GM12878 (cell line): ENCODE measurements at regions not wholly inside any gene's neighbourhood (a gene's known extent, or its start where the extent isn't known, plus 50 kb on each side); places are given as distances from the start of the nearest gene placed in this dataset.

Source experiments
- ATAC-seq: fragments of 200-7000 bp; cut with Tn5 transposase; 3 replicates; pipeline ENCODE4 v1.9.1; 2020; ENCODE audit warnings: mild to moderate bottlenecking, moderate library complexity
- BruUV-seq: library from RNA; stranded (reverse); fragments of 400-500 nt; replicated peaks from 2 replicates; lab custom pipeline; 2021; lab: Mats Ljungman, UMichigan
- CTCF ChIA-PET: fragments of 300-600 bp; sonication (Branson Sonifier 250); formaldehyde crosslinking; extraction: SDS; loops from one replicate; lab custom pipeline; 2021; ENCODE audit warnings: inconsistent platforms; lab: Yijun Ruan, JAX
- POLR2A ChIA-PET: fragments of 350-600 bp; formaldehyde crosslinking; extraction: SDS; loops from one replicate; lab custom pipeline; 2021; ENCODE audit warnings: inconsistent platforms; lab: Charles Lee
- RAD21 ChIA-PET: fragments of 300-600 bp; sonication (Branson Sonifier 250); formaldehyde crosslinking; loops from one replicate; lab custom pipeline; 2023; ENCODE audit warnings: antibody characterized with exemption; ENCODE audit not compliant: unreplicated experiment; lab: Charles Lee
- SMC1A ChIA-PET: fragments of 300-600 bp; sonication (Branson Sonifier 250); formaldehyde crosslinking; loops from one replicate; lab custom pipeline; 2023; ENCODE audit not compliant: unreplicated experiment, uncharacterized antibody; lab: Charles Lee
- DNase-seq: peaks from one replicate; pipeline ENCODE4 v3.0.0-alpha.2; 2011; ENCODE audit warnings: low read depth, low spot score
- FAIRE-seq: peaks from 3 replicates; lab custom pipeline; 2011; peaks lifted over from hg19 to GRCh38; lab: Jason Lieb, UNC
- H2AFZ ChIP-seq: 2 replicates; pipeline ENCODE4 v1.6.0; 2011; ENCODE audit warnings: low read depth, low read length, control low read depth; ENCODE audit not compliant: control insufficient read depth
- H3K27ac ChIP-seq: 2 replicates; pipeline ENCODE4 v1.5.1; 2011; ENCODE audit warnings: control low read depth; ENCODE audit not compliant: control insufficient read depth, insufficient read depth
- H3K27me3 ChIP-seq, 2 experiments: replicated peaks in 1 of 2; 2 replicates each; pipeline versions ENCODE4 v1.6.0 to v1.6.1; 2011; ENCODE audit warnings: low read length in 1 of 2; ENCODE audit not compliant: control insufficient read depth in 2 of 2, insufficient read depth in 2 of 2
- H3K36me3 ChIP-seq, 2 experiments: 2 replicates each; pipeline ENCODE4 v1.5.1; 2011; ENCODE audit warnings: low read length in 1 of 2; ENCODE audit not compliant: control insufficient read depth in 2 of 2, insufficient read depth in 2 of 2
- H3K4me1 ChIP-seq: 2 replicates; pipeline ENCODE4 v1.6.1; 2011; ENCODE audit warnings: mild to moderate bottlenecking, low read length, moderate library complexity, mixed read lengths; ENCODE audit not compliant: control insufficient read depth, insufficient read depth
- H3K4me2 ChIP-seq: 2 replicates; pipeline ENCODE4 v1.6.0; 2011; ENCODE audit warnings: control low read depth; ENCODE audit not compliant: control insufficient read depth, insufficient read depth
- H3K4me3 ChIP-seq: fragments of 200-600 bp; sonication (generic); 2 replicates; pipeline ENCODE4 v1.5.1; 2016
- H3K79me2 ChIP-seq: 2 replicates; pipeline ENCODE4 v1.6.0; 2011; ENCODE audit warnings: low read length; ENCODE audit not compliant: control insufficient read depth, insufficient read depth
- H3K9ac ChIP-seq: 2 replicates; pipeline ENCODE4 v1.8.0; 2011; ENCODE audit warnings: low read length, control low read depth, mixed read lengths; ENCODE audit not compliant: control insufficient read depth, insufficient read depth
- H3K9me3 ChIP-seq: replicated peaks from 3 replicates; pipeline ENCODE4 v1.5.1; 2011; ENCODE audit warnings: mild to moderate bottlenecking, low read length; ENCODE audit not compliant: control insufficient read depth, insufficient read depth
- H4K20me1 ChIP-seq: 2 replicates; pipeline ENCODE4 v1.6.0; 2011; ENCODE audit not compliant: control insufficient read depth, insufficient read depth
- BHLHE40 ChIP-seq, 2 experiments: fragments of 450-650 bp in 1 of 2; IDR thresholded peaks; 2 replicates each; pipeline ENCODE4 v1.6.1; 2011 to 2017; ENCODE audit warnings: low read depth in 2 of 2, borderline replicate concordance in 1 of 2, improper control_type of control experiment in 1 of 2, low read length in 1 of 2, mild to moderate bottlenecking in 1 of 2
- CBFB ChIP-seq: IDR thresholded peaks from 2 replicates; pipeline ENCODE4 v1.6.1; 2016; ENCODE audit warnings: antibody characterized with exemption, low read depth
- E2F4 ChIP-seq: IDR thresholded peaks from 2 replicates; pipeline ENCODE4 v1.6.1; 2012; ENCODE audit warnings: low read depth, low read length, improper control_type of control experiment
- FOXK2 ChIP-seq: fragments of 450-650 bp; IDR thresholded peaks from 2 replicates; pipeline ENCODE4 v1.6.1; 2017; ENCODE audit warnings: mild to moderate bottlenecking, moderate library complexity
- JUND ChIP-seq: IDR thresholded peaks from 2 replicates; pipeline ENCODE4 v1.6.1; 2012; ENCODE audit warnings: low read depth, mild to moderate bottlenecking, low read length, improper control_type of control experiment, moderate library complexity
- KDM1A ChIP-seq: fragments of 200-600 bp; sonication (generic); IDR thresholded peaks from 2 replicates; pipeline ENCODE4 v1.6.1; 2016; ENCODE audit warnings: borderline replicate concordance
- MEF2A ChIP-seq: IDR thresholded peaks from 2 replicates; pipeline ENCODE4 v1.6.1; 2011; ENCODE audit warnings: low read depth, mild to moderate bottlenecking, low read length, moderate library complexity; ENCODE audit not compliant: insufficient read depth
- MTA2 ChIP-seq: fragments of 450-650 bp; IDR thresholded peaks from 2 replicates; pipeline ENCODE4 v1.6.1; 2016; ENCODE audit warnings: low read depth, mild to moderate bottlenecking, moderate library complexity
- NBN ChIP-seq: fragments of 450-650 bp; IDR thresholded peaks from 2 replicates; pipeline ENCODE4 v1.6.1; 2016
- NRF1 ChIP-seq: conservative IDR thresholded peaks from 2 replicates; pipeline ENCODE4 v1.6.1; 2011; ENCODE audit warnings: mild to moderate bottlenecking, low read depth, low read length, improper control_type of control experiment
- PML ChIP-seq: IDR thresholded peaks from 2 replicates; pipeline ENCODE4 v1.6.1; 2012; ENCODE audit warnings: low read length, inconsistent platforms
- RB1 ChIP-seq: fragments of 450-650 bp; formaldehyde crosslinking; IDR thresholded peaks from 2 replicates; pipeline ENCODE4 v1.6.1; 2017; ENCODE audit warnings: mild to moderate bottlenecking, borderline replicate concordance
- SIX5 ChIP-seq: IDR thresholded peaks from 2 replicates; pipeline ENCODE4 v1.6.1; 2011; ENCODE audit warnings: mild to moderate bottlenecking, low read depth, low read length, moderate library complexity; ENCODE audit not compliant: severe bottlenecking
- SMAD5 ChIP-seq: IDR thresholded peaks from 2 replicates; pipeline ENCODE4 v1.6.1; 2016; ENCODE audit warnings: antibody characterized with exemption, low read depth
- SP1 ChIP-seq: IDR thresholded peaks from one replicate; pipeline ENCODE4 v1.6.1; 2011; ENCODE audit warnings: low read depth, low read length
- SPI1 ChIP-seq: IDR thresholded peaks from 2 replicates; pipeline ENCODE4 v1.6.1; 2011; ENCODE audit warnings: low read depth, mild to moderate bottlenecking, low read length, moderate library complexity, borderline replicate concordance; ENCODE audit not compliant: insufficient read depth
- SREBF2 ChIP-seq: IDR thresholded peaks from 2 replicates; pipeline ENCODE4 v1.6.1; 2012; ENCODE audit warnings: mild to moderate bottlenecking, low read length
- TAF1 ChIP-seq: IDR thresholded peaks from 2 replicates; pipeline ENCODE4 v1.6.1; 2011; ENCODE audit warnings: mild to moderate bottlenecking, low read depth, low read length, borderline replicate concordance
- ZNF622 ChIP-seq: fragments of 450-650 bp; IDR thresholded peaks from 2 replicates; pipeline ENCODE4 v1.6.1; 2017; ENCODE audit warnings: mild to moderate bottlenecking, inconsistent platforms
- WGBS: methylation state at CpG from one replicate; pipeline ENCODE4 v1.1.6; 2016; ENCODE audit warnings: low lambda C conversion rate; ENCODE audit not compliant: insufficient replicate concordance, insufficient coverage; ENCODE audit errors: missing lambda C conversion rate; 5-methylcytosine and 5-hydroxymethylcytosine counted together
- in situ Hi-C: fragments of 300-500 bp; cut with MboI; formaldehyde crosslinking; loops from 9 replicates; pipeline ENCODE4 v1.14.3; 2018; ENCODE audit warnings: mixed read lengths
- intact Hi-C: fragments of 100-400 bp; cut with micrococcal nuclease; formaldehyde crosslinking; loops from one replicate; pipeline ENCODE4 v1.14.2; 2022; ENCODE audit not compliant: unreplicated experiment
- TF ChIP-seq, protein P1 (sequence below): fragments of 450-650 bp; IDR thresholded peaks from 2 replicates; pipeline ENCODE4 v1.6.1; 2017; ENCODE audit warnings: antibody characterized with exemption, mild to moderate bottlenecking, moderate library complexity
- TF ChIP-seq, protein P2 (sequence below): fragments of 450-650 bp; IDR thresholded peaks from 2 replicates; pipeline ENCODE4 v1.6.1; 2016; ENCODE audit warnings: mild to moderate bottlenecking

- TF ChIP-seq MTA2 (no peak), SPI1 (no peak), SMAD5 (no peak), FOXK2 (no peak), CBFB (no peak), NRF1 (no peak), NBN (no peak)
Observed at GRCh38 chr13:21934284-21934683, 263.4 kb downstream of the FGF9 start (continued).

DNA sequence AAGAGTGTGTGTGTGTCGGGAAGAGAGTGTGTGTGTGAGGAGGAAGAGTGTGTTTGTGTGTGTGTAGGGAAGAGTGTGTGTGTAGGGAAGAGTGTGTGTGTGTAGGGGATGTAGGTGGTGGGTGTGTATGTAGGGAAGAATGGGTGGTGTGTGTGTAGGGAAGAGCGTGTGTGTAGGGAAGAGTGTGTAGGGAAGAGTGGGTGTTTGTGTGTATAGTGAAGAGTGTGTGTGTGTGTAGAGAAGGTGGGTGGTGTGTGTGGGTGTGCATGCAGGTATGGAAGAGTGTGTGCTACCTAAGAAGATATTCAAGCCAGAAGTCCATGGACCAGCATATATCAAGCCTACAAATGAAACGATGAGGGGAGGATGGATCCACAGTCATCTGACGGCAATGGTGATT, 265.8 kb downstream of the FGF9 start:
- Histone ChIP-seq H3K79me2 (no peaks in the 10 kb centered on the region), H3K9ac (no peak overlapping the region), H3K36me3 (no peaks in the 10 kb centered on the region), H3K4me1 (no peaks in the 10 kb centered on the region), H3K27me3 (no peaks in the 10 kb centered on the region), H4K20me1 (no peaks in the 10 kb centered on the region), H3K4me3 (no peak overlapping the region), H3K27ac (no peak overlapping the region), H3K9me3 (no peaks in the 10 kb centered on the region), H2AFZ (no peak overlapping the region), H3K4me2 (no peak overlapping the region)
- intact Hi-C loops (no loop called here), in situ Hi-C loops (no loop called here)
- 21% methylated on average over 4 of the region's 4 CpGs for WGBS
- DNase-seq (no peak), ATAC-seq (no peak), FAIRE-seq (no peak)
- ChIA-PET POLR2A (no interaction called here), SMC1A (no interaction called here), CTCF (no interaction called here), RAD21 (no interaction called here)
- BruUV-seq = no TSS peak
- TF ChIP-seq, protein P1, sequence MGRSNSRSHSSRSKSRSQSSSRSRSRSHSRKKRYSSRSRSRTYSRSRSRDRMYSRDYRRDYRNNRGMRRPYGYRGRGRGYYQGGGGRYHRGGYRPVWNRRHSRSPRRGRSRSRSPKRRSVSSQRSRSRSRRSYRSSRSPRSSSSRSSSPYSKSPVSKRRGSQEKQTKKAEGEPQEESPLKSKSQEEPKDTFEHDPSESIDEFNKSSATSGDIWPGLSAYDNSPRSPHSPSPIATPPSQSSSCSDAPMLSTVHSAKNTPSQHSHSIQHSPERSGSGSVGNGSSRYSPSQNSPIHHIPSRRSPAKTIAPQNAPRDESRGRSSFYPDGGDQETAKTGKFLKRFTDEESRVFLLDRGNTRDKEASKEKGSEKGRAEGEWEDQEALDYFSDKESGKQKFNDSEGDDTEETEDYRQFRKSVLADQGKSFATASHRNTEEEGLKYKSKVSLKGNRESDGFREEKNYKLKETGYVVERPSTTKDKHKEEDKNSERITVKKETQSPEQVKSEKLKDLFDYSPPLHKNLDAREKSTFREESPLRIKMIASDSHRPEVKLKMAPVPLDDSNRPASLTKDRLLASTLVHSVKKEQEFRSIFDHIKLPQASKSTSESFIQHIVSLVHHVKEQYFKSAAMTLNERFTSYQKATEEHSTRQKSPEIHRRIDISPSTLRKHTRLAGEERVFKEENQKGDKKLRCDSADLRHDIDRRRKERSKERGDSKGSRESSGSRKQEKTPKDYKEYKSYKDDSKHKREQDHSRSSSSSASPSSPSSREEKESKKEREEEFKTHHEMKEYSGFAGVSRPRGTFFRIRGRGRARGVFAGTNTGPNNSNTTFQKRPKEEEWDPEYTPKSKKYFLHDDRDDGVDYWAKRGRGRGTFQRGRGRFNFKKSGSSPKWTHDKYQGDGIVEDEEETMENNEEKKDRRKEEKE = no peak
- TF ChIP-seq SIX5 (no peak), RB1 (no peak), KDM1A (no peak), PML (no peak), ZNF622 (no peak), TAF1 (no peak), SREBF2 (no peak), BHLHE40 (IDR thresholded peaks at IDR 0.05; ENCODE audit: borderline replicate concordance in 1 of 2, low read depth in 2 of 2, low read length in 1 of 2) (no peak), SPI1 (no peak), E2F4 (no peak), JUND (no peak), MEF2A (no peak), SP1 (no peak)
- TF ChIP-seq, protein P2, sequence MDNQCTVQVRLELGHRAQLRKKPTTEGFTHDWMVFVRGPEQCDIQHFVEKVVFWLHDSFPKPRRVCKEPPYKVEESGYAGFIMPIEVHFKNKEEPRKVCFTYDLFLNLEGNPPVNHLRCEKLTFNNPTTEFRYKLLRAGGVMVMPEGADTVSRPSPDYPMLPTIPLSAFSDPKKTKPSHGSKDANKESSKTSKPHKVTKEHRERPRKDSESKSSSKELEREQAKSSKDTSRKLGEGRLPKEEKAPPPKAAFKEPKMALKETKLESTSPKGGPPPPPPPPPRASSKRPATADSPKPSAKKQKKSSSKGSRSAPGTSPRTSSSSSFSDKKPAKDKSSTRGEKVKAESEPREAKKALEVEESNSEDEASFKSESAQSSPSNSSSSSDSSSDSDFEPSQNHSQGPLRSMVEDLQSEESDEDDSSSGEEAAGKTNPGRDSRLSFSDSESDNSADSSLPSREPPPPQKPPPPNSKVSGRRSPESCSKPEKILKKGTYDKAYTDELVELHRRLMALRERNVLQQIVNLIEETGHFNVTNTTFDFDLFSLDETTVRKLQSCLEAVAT = no peak
